ENCODE measurements at regions not wholly inside any gene's neighbourhood (a gene's known extent, or its start where the extent isn't known, plus 50 kb on each side); places are given as distances from the start of the nearest gene placed in this dataset.

DNA sequence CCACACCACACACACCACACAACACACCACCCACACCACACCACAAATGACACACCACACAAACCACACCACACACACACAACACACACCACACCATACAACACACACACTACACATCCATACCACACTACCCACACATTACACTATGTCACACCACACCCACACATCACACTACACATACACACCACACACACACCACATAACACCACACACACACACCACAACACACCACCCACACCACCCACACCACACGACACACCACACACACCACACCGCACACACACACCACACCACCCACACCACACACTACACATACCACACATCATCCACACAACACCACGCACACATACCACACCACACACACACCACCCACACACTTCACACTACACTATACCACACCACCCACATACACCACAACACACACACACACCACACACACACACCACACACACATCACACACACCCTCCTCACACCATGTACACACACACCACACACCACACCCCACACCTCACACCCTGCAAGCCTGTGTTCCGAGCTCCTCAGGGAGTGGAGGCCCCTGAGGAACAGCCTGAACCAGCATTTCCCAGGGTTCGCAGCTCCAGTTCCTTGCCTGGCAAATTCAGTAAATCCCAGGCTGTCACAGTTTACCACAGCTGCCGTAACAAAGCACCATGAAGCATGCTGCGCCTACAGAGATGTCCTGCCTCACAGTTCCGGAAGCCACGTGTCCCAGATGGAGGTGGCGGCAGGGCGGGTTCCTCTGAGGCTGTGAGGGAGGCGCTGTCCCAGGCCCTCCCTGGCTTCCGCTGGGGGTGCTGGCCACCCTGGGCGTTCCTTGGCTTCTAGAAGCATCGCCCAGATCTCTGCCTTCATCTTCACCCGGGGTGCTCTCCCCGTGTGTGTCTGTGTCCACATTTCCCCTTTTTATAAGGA lies 69.8 kb upstream of the ATP5PO start:
- H3K79me2 ChIP-seq (replicated peaks; ENCODE audit: insufficient read depth, low read length), result no peaks in the 10 kb centered on the region
- no peaks in the 10 kb centered on the region for H3F3A ChIP-seq (ENCODE audit: insufficient read depth, low read length, poor library complexity, severe bottlenecking)
- H3K9ac ChIP-seq (ENCODE audit: low read length), result no peak overlapping the region
- no peaks in the 10 kb centered on the region for H4K20me1 ChIP-seq (ENCODE audit: insufficient read depth)
- H3K27me3 ChIP-seq (ENCODE audit: insufficient read depth, low read depth, low read length), result no peaks in the 10 kb centered on the region
- H3K9me3 ChIP-seq (ENCODE audit: low read length), result no peaks in the 10 kb centered on the region
- H3K9me2 ChIP-seq (ENCODE audit: insufficient read depth, low read length), result no peaks in the 10 kb centered on the region
- no peak overlapping the region for H3K4me2 ChIP-seq (ENCODE audit: low read length)
- TF ChIP-seq EP300 (conservative IDR thresholded peaks at IDR 0.05; ENCODE audit: poor library complexity, severe bottlenecking), result no peak
- TF ChIP-seq, protein P1, sequence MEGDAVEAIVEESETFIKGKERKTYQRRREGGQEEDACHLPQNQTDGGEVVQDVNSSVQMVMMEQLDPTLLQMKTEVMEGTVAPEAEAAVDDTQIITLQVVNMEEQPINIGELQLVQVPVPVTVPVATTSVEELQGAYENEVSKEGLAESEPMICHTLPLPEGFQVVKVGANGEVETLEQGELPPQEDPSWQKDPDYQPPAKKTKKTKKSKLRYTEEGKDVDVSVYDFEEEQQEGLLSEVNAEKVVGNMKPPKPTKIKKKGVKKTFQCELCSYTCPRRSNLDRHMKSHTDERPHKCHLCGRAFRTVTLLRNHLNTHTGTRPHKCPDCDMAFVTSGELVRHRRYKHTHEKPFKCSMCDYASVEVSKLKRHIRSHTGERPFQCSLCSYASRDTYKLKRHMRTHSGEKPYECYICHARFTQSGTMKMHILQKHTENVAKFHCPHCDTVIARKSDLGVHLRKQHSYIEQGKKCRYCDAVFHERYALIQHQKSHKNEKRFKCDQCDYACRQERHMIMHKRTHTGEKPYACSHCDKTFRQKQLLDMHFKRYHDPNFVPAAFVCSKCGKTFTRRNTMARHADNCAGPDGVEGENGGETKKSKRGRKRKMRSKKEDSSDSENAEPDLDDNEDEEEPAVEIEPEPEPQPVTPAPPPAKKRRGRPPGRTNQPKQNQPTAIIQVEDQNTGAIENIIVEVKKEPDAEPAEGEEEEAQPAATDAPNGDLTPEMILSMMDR (IDR thresholded peaks at IDR 0.05; ENCODE audit: poor library complexity, severe bottlenecking), result no peak
- no peak for TF ChIP-seq TAF1 (IDR thresholded peaks at IDR 0.05; ENCODE audit: low read depth)
- TF ChIP-seq EZH2 (IDR thresholded peaks at IDR 0.05; ENCODE audit: borderline replicate concordance, insufficient read depth, low read length, poor library complexity, severe bottlenecking), result no peak
- TF ChIP-seq SMC3 (conservative IDR thresholded peaks at IDR 0.05; ENCODE audit: poor library complexity), result no peak
- H2AFZ ChIP-seq (ENCODE audit: low read depth, low read length), result no peak overlapping the region
- no peak overlapping the region for H3K4me3 ChIP-seq (ENCODE audit: low read length)
- no peak overlapping the region for H3K27ac ChIP-seq (ENCODE audit: low read length)
- no peaks in the 10 kb centered on the region for H3K36me3 ChIP-seq (ENCODE audit: insufficient read depth, low read length)

GRCh38 chr21:33984021-33984481 lies 68.4 kb upstream of the ATP5PO start:
- no peaks in the 10 kb centered on the region for H4K20me1 ChIP-seq (ENCODE audit: insufficient read depth)
- no peak overlapping the region for H3K9ac ChIP-seq (ENCODE audit: low read length)
- TF ChIP-seq TAF1 (IDR thresholded peaks at IDR 0.05; ENCODE audit: low read depth), result no peak
- TF ChIP-seq SMC3 (conservative IDR thresholded peaks at IDR 0.05; ENCODE audit: poor library complexity), result no peak
- no peak for TF ChIP-seq EZH2 (IDR thresholded peaks at IDR 0.05; ENCODE audit: borderline replicate concordance, insufficient read depth, low read length, poor library complexity, severe bottlenecking)
- TF ChIP-seq, protein P1 (IDR thresholded peaks at IDR 0.05; ENCODE audit: poor library complexity, severe bottlenecking), result no peak
- TF ChIP-seq MXI1 (conservative IDR thresholded peaks at IDR 0.05; ENCODE audit: poor library complexity, severe bottlenecking), result no peak
- TF ChIP-seq RAD21 (conservative IDR thresholded peaks at IDR 0.05), result no peak
- no peak for TF ChIP-seq POLR2AphosphoS5 (IDR thresholded peaks at IDR 0.05)
- TF ChIP-seq, protein P2, sequence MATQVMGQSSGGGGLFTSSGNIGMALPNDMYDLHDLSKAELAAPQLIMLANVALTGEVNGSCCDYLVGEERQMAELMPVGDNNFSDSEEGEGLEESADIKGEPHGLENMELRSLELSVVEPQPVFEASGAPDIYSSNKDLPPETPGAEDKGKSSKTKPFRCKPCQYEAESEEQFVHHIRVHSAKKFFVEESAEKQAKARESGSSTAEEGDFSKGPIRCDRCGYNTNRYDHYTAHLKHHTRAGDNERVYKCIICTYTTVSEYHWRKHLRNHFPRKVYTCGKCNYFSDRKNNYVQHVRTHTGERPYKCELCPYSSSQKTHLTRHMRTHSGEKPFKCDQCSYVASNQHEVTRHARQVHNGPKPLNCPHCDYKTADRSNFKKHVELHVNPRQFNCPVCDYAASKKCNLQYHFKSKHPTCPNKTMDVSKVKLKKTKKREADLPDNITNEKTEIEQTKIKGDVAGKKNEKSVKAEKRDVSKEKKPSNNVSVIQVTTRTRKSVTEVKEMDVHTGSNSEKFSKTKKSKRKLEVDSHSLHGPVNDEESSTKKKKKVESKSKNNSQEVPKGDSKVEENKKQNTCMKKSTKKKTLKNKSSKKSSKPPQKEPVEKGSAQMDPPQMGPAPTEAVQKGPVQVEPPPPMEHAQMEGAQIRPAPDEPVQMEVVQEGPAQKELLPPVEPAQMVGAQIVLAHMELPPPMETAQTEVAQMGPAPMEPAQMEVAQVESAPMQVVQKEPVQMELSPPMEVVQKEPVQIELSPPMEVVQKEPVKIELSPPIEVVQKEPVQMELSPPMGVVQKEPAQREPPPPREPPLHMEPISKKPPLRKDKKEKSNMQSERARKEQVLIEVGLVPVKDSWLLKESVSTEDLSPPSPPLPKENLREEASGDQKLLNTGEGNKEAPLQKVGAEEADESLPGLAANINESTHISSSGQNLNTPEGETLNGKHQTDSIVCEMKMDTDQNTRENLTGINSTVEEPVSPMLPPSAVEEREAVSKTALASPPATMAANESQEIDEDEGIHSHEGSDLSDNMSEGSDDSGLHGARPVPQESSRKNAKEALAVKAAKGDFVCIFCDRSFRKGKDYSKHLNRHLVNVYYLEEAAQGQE (IDR thresholded peaks at IDR 0.05; ENCODE audit: borderline replicate concordance), result no peak
- no peak for TF ChIP-seq EP300 (conservative IDR thresholded peaks at IDR 0.05; ENCODE audit: poor library complexity, severe bottlenecking)
- H3K9me2 ChIP-seq (ENCODE audit: insufficient read depth, low read length), result no peaks in the 10 kb centered on the region
- H3K4me3 ChIP-seq (ENCODE audit: low read length), result no peak overlapping the region
- H3K27me3 ChIP-seq (ENCODE audit: insufficient read depth, low read depth, low read length), result no peaks in the 10 kb centered on the region
- H3K4me2 ChIP-seq (ENCODE audit: low read length), result no peak overlapping the region
- H2AFZ ChIP-seq (ENCODE audit: low read depth, low read length), result no peak overlapping the region
- no peaks in the 10 kb centered on the region for H3K79me2 ChIP-seq (replicated peaks; ENCODE audit: insufficient read depth, low read length)
- no peaks in the 10 kb centered on the region for H3K36me3 ChIP-seq (ENCODE audit: insufficient read depth, low read length)
- no peak overlapping the region for H3K27ac ChIP-seq (ENCODE audit: low read length)
- H3K9me3 ChIP-seq (ENCODE audit: low read length), result no peaks in the 10 kb centered on the region
- no peaks in the 10 kb centered on the region for H3F3A ChIP-seq (ENCODE audit: insufficient read depth, low read length, poor library complexity, severe bottlenecking)
